HCT116 (cell line): ENCODE measurements at regions not wholly inside any gene's neighbourhood (a gene's known extent, or its start where the extent isn't known, plus 50 kb on each side); places are given as distances from the start of the nearest gene placed in this dataset.
A peak's percentile ranks its signal among the peaks of the same experiment; 100 is the strongest.

ENCODE experiments used
- ATAC-seq: fragments of 200-7000 bp; cut with Tn5 transposase; 2 replicates; pipeline ENCODE4 v1.9.1; 2020; ENCODE audit warnings: mild to moderate bottlenecking, moderate library complexity
- BruUV-seq: library from RNA; stranded (reverse); fragments of 400-500 nt; replicated peaks from 2 replicates; lab custom pipeline; 2021; lab: Mats Ljungman, UMichigan
- CTCF ChIA-PET: fragments of 300-600 bp; sonication (Branson Sonifier 250); formaldehyde crosslinking; loops from one replicate; lab custom pipeline; 2021; ENCODE audit warnings: antibody characterized with exemption; lab: Charles Lee
- POLR2A ChIA-PET: fragments of 300-600, 350-600 bp; sonication (Branson Sonifier 250); formaldehyde crosslinking; loops from one replicate; lab custom pipeline; 2021; ENCODE audit warnings: antibody characterized with exemption; lab: Charles Lee
- RAD21 ChIA-PET, 2 experiments: fragments of 300-600 bp; sonication (Branson Sonifier 250); formaldehyde crosslinking; loops; one replicate each; lab custom pipeline; 2023; ENCODE audit warnings: low total read pairs in 2 of 2; ENCODE audit not compliant: uncharacterized antibody in 2 of 2, unreplicated experiment in 2 of 2, low non-redundant PET in 1 of 2; lab: Charles Lee
- DNase-seq: peaks from one replicate; pipeline ENCODE4 v3.0.0-alpha.2; 2010; ENCODE audit warnings: low read depth, low spot score
- H2AFZ ChIP-seq: fragments of 200-600 bp; shearing (Covaris generic), sonication (generic); 2 replicates; pipeline ENCODE4 v1.6.1; 2017; ENCODE audit warnings: low read depth, mixed run types, mixed read lengths, antibody characterized with exemption, low read length; ENCODE audit not compliant: poor library complexity, severe bottlenecking
- H3K27ac ChIP-seq: 2 replicates; pipeline ENCODE4 v1.5.1; 2012; ENCODE audit warnings: low read depth, low read length
- H3K27me3 ChIP-seq: fragments of 200-600 bp; sonication (generic); 2 replicates; pipeline ENCODE4 v1.6.1; 2016; ENCODE audit warnings: mixed run types, low read length, mixed read lengths; ENCODE audit not compliant: insufficient read depth
- H3K36me3 ChIP-seq, 2 experiments: fragments of 200-500 bp in 1 of 2; fragments of 200-600 bp in 1 of 2; sonication (Bioruptor generic) in 1 of 2; sonication (generic) in 1 of 2; 2 replicates each; pipeline versions ENCODE4 v1.5.1 to v1.6.1; 2014 to 2016; ENCODE audit warnings: low read length in 2 of 2, inconsistent platforms in 1 of 2, mixed read lengths in 1 of 2, mixed run types in 1 of 2; ENCODE audit not compliant: insufficient read depth in 2 of 2, control insufficient read depth in 1 of 2
- H3K4me1 ChIP-seq, 2 experiments: fragments of 200-600 bp in 1 of 2; sonication (generic) in 1 of 2; 2 replicates each; pipeline versions ENCODE4 v1.5.1 to v1.6.1; 2012 to 2017; ENCODE audit warnings: low read length in 2 of 2, inconsistent platforms in 1 of 2, mild to moderate bottlenecking in 1 of 2, mixed read lengths in 1 of 2, mixed run types in 1 of 2, moderate library complexity in 1 of 2; ENCODE audit not compliant: insufficient read depth in 2 of 2, control insufficient read depth in 1 of 2
- H3K4me2 ChIP-seq: fragments of 200-600 bp; sonication (generic); 2 replicates; pipeline ENCODE4 v1.6.1; 2017; ENCODE audit warnings: mixed run types, low read length, mixed read lengths
- H3K4me3 ChIP-seq, 2 experiments: fragments of 200-600 bp in 1 of 2; sonication (generic) in 1 of 2; replicated peaks in 1 of 2; 2 replicates each; pipeline ENCODE4 v1.5.1; 2011 to 2016; ENCODE audit warnings: low read length in 2 of 2, control low read depth in 1 of 2, low read depth in 1 of 2, mild to moderate bottlenecking in 1 of 2, mixed read lengths in 1 of 2, mixed run types in 1 of 2
- H3K79me2 ChIP-seq: fragments of 200-600 bp; sonication (generic); 2 replicates; pipeline ENCODE4 v1.6.1; 2017; ENCODE audit warnings: mild to moderate bottlenecking, mixed run types, low read length, moderate library complexity, mixed read lengths; ENCODE audit not compliant: insufficient read depth
- H3K9ac ChIP-seq: fragments of 200-600 bp; sonication (generic); 2 replicates; pipeline ENCODE4 v1.6.1; 2016; ENCODE audit warnings: low read length, mixed read lengths
- H3K9me2 ChIP-seq: fragments of 200-600 bp; sonication (generic), shearing (Covaris generic); 2 replicates; pipeline ENCODE4 v1.6.1; 2017; ENCODE audit warnings: mixed run types, mild to moderate bottlenecking, moderate library complexity; ENCODE audit not compliant: insufficient read depth
- H3K9me3 ChIP-seq, 2 experiments: fragments of 200-500 bp in 1 of 2; fragments of 200-600 bp in 1 of 2; sonication (Bioruptor generic) in 1 of 2; sonication (generic) in 1 of 2; 2 replicates each; pipeline ENCODE4 v1.6.1; 2014 to 2017; ENCODE audit warnings: low read length in 2 of 2, mixed read lengths in 2 of 2, inconsistent platforms in 1 of 2, low read depth in 1 of 2, mild to moderate bottlenecking in 1 of 2, mixed run types in 1 of 2, moderate library complexity in 1 of 2; ENCODE audit not compliant: control insufficient read depth in 1 of 2, insufficient read depth in 1 of 2
- H4K20me1 ChIP-seq: fragments of 200-600 bp; sonication (generic), shearing (Covaris generic); 2 replicates; pipeline ENCODE4 v1.6.1; 2017; ENCODE audit warnings: mixed run types, mild to moderate bottlenecking, moderate library complexity; ENCODE audit not compliant: insufficient read depth
- CBX3 ChIP-seq: IDR thresholded peaks from 2 replicates; pipeline ENCODE4 v1.6.1; 2012; ENCODE audit warnings: low read depth
- CEBPB ChIP-seq: IDR thresholded peaks from 2 replicates; pipeline ENCODE4 v1.6.1; 2012; ENCODE audit warnings: low read depth
- POLR2AphosphoS5 ChIP-seq: IDR thresholded peaks from 2 replicates; pipeline ENCODE4 v1.6.1; 2011; ENCODE audit warnings: mild to moderate bottlenecking, low read depth, low read length, moderate library complexity
- SRF ChIP-seq: IDR thresholded peaks from 2 replicates; pipeline ENCODE4 v1.6.1; 2012; ENCODE audit warnings: low read depth
- intact Hi-C: fragments of 100-400 bp; cut with micrococcal nuclease; formaldehyde crosslinking; loops from 2 replicates; pipeline ENCODE4 v1.10.0; 2022
- TF ChIP-seq, protein P1 (sequence below): IDR thresholded peaks from 2 replicates; pipeline ENCODE4 v1.6.1; 2012; ENCODE audit warnings: low read depth

DNA sequence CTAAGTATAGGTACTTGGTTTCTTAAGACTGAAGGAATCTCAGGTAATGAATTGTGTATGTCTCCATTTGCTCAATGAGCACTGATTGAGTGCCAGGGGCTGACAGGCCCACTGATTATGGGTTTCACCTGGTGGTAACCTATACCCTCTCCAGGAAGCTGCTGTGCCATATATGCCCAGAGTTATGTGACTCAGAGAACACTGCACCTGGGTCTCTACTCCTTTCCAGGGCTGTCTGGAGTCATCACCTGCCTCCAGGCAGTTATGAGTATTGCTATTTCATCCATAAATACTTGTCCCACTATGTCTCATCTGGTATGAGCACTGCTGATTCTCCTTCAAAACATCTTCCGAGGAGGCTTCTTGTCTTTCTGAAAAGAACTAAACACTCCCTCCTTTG is 692.9 kb downstream of the BCL11B start (continued):
- TF ChIP-seq SRF = no peak
- no peak for TF ChIP-seq POLR2AphosphoS5
- TF ChIP-seq, protein P1, sequence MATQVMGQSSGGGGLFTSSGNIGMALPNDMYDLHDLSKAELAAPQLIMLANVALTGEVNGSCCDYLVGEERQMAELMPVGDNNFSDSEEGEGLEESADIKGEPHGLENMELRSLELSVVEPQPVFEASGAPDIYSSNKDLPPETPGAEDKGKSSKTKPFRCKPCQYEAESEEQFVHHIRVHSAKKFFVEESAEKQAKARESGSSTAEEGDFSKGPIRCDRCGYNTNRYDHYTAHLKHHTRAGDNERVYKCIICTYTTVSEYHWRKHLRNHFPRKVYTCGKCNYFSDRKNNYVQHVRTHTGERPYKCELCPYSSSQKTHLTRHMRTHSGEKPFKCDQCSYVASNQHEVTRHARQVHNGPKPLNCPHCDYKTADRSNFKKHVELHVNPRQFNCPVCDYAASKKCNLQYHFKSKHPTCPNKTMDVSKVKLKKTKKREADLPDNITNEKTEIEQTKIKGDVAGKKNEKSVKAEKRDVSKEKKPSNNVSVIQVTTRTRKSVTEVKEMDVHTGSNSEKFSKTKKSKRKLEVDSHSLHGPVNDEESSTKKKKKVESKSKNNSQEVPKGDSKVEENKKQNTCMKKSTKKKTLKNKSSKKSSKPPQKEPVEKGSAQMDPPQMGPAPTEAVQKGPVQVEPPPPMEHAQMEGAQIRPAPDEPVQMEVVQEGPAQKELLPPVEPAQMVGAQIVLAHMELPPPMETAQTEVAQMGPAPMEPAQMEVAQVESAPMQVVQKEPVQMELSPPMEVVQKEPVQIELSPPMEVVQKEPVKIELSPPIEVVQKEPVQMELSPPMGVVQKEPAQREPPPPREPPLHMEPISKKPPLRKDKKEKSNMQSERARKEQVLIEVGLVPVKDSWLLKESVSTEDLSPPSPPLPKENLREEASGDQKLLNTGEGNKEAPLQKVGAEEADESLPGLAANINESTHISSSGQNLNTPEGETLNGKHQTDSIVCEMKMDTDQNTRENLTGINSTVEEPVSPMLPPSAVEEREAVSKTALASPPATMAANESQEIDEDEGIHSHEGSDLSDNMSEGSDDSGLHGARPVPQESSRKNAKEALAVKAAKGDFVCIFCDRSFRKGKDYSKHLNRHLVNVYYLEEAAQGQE = no peak
- TF ChIP-seq CBX3 = no peak

- CTCF ChIA-PET = no interaction called here
- Histone ChIP-seq H3K79me2 (no peaks in the 10 kb centered on the region), H3K9me2 (no peaks in the 10 kb centered on the region), H3K36me3 (no peaks in the 10 kb centered on the region), H3K4me3 (no peak overlapping the region), H2AFZ (no peak overlapping the region), H3K27me3 (no peaks in the 10 kb centered on the region), H3K9ac (no peak overlapping the region), H3K9me3 (no peaks in the 10 kb centered on the region), H4K20me1 (no peaks in the 10 kb centered on the region), H3K4me1 (no peaks in the 10 kb centered on the region), H3K4me2 (no peak overlapping the region), H3K27ac (no peak overlapping the region)
- no TSS peak for BruUV-seq
- TF ChIP-seq, protein P1 = peak; percentile 51
- no peak for TF ChIP-seq CEBPB
- no peak for ATAC-seq
- RAD21 ChIA-PET = no interaction called here
- POLR2A ChIA-PET = no interaction called here
- intact Hi-C loops = no loop called here
- no peak for DNase-seq
Observed at GRCh38 chr14:98580131-98580678, 691.8 kb downstream of the BCL11B start.
